HG02610 (cell line): ENCODE measurements at regions not wholly inside any gene's neighbourhood (a gene's known extent, or its start where the extent isn't known, plus 50 kb on each side); places are given as distances from the start of the nearest gene placed in this dataset.

ENCODE experiments used
- ATAC-seq: cut with Tn5 transposase; IDR thresholded peaks from one replicate; pipeline ENCODE4 v1.9.1; 2021; ENCODE audit warnings: mild to moderate bottlenecking, moderate library complexity; ENCODE audit not compliant: unreplicated experiment

DNA sequence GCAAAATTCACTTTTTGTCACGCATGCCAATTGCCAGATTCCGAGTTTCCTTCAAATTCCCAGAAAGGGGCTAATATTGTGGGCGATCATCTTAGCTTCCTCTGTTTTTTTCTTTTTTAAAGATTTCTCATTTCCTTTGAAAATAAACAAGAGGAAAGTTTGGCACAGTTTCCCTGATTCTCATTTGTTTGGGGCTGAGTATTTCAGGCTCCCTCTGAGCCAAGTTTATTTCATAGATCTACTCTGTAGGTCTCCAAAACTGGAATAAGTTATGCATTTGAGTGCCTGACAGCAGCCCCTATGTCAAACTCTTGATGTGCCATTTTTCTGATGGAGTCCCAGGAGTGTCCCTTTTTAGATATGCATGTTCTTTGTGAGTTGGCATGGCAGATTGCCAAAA is 1297.2 kb upstream of the WWC1 start:
- no peak for ATAC-seq

GRCh38 chr5:167001246-167001645 is 1290.2 kb upstream of the WWC1 start:
- ATAC-seq = no peak

- no peak for ATAC-seq
These were observed 1282.7 kb upstream of the WWC1 start for GRCh38 chr5:167008705-167009104.

DNA sequence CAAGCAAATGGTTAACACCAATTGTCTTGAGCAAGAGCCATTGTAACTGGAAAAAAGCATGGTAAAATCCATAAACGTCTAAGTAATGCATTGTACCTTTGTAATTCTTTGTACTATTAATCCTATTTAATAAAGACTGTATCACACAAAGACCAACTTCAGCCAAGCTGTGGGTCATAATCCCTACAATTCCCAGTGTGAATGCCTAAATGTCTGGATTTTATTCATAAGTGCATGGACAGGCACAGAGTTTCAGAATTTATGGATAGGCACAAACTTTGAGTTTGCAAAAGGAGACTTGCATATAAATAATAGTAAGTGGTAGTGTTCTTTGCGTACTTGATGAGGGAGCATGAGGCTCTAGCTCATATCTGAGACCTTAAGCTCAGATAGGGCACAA is 1280.2 kb upstream of the WWC1 start:
- ATAC-seq = no peak

DNA sequence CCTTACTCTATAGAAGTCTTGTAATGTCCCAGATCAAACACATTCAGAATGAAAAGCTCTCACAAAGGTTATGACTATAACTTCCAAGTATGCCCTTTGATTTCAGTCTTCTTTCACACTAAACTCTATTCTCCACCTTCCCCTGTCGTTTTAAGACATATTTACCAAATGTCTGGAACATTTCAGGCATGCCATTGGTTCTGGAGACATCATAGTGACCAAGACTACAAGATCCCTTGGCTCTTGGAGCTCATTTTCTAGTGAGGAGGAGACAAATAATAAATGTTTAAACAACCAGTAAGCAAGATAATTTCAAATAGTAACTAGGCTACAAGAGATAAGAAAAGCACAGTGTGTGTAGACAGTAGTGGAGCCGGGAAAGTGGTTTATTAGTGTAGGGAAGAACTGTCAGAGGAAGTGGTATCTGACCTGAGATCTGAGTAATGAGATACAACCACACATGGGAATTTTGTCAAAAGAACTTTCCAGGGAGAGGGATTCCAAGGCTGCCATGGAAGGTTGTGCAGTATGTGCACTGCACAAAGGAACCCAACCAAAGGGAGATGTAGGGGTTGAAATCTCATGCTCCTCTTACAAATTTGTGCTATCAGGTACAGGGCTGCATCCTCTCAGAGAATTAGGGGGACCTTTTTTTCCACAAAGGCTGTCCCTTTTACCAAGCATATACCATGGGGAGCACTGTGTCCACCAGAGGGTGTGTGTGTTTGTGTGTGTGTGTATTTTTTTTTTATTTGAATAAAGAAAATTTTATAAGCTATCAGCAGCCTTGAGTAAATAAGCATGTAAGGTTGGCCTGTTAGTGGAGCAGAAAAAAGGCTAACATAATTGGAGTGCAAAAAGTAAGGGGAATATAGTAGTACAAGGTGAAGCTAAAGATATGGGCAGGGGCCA is 1279.1 kb upstream of the WWC1 start:
- ATAC-seq = no peak

GRCh38 chr5:167014401-167015056 is 1276.9 kb upstream of the WWC1 start:
- no peak for ATAC-seq

DNA sequence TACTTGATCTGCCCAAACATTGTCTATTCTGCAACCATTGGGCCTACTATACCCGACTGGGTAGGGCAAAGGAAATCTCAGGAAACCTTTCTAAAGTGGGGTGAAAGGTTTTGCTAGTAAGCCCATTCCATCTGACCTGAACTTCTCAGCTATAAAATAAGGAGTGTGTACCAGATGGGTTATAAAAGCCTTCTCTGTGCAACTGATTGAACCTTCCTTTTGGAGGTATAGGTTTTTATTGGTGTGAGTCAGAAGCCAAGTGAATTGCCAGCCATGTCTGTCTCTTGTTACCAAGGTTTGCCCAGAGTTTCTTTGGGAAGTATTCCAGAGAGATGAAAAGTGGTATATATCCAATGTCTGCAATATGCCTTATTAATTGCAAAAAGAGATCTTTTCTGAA is 1271.0 kb upstream of the WWC1 start:
- no peak for ATAC-seq

GRCh38 chr5:167029488-167029887 is 1262.0 kb upstream of the WWC1 start:
- ATAC-seq = no peak

GRCh38 chr5:167030500-167031120 is 1260.8 kb upstream of the WWC1 start:
- no peak for ATAC-seq

GRCh38 chr5:167036585-167036984 is 1254.9 kb upstream of the WWC1 start:
- ATAC-seq = no peak

DNA sequence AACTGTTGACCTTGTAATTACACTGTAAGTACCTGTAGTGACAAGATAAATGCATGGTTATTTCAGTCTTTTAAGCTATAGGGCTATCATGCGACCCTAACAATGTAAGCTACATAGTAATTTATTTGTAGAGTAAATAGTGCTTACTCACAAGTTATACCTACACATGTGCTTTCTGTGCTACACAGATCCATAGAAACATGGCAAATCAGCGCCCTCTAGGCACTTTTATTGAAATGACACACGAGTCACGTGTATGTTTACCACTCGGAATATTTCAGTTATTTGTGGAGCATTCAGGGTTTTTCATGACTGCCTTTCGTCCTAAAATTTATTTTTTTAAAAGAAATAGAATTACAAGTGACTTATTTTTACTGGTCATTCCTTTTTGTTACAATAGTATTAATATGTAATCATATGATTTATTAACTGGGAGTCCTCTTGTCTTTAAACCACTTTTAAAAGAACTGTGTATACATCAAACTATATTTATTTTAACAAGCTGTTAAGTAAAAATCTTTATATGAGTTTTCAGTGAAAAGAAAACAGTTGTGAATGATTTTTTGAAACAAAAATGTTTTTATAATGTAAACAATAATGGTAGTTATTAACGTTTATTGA is 1242.3 kb upstream of the WWC1 start:
- peak; percentile 84 for ATAC-seq

DNA sequence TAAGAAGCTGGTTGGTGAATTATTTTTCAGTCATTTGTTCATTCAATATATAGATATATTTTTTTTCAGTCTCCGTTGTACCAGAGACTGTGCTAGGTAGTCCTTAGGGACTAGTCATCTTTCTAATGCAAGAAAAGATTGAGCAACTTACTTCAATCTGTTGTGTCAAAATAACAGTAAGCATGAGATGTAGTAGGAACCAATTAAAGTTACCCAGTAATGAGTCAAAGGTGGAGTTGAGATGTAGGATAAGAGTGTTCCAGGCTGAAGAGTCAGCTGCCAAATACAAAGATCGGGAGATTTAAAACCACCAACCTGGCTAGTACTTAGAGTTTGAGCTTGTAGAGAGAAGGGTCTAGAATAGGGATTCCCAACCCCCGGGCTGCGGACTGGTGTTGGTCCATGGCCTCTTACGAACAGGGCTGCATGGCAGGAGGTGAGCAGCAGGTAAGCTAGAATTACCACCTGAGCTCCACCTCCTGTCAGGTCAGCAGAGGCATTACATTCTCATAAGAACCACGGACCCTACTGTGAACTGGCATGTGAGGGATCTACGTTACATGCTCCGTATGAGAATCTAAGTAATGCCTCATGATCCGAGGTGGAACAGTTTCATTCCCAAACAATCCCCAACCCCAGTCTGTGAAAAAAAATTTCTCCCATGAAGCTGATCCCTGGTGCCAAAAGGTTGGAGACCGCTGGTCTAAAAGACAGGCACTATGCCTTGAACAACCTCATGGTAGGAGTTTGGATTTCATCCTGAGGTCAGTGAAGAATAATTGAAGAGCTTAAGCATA is 1241.5 kb upstream of the WWC1 start:
- no peak for ATAC-seq

DNA sequence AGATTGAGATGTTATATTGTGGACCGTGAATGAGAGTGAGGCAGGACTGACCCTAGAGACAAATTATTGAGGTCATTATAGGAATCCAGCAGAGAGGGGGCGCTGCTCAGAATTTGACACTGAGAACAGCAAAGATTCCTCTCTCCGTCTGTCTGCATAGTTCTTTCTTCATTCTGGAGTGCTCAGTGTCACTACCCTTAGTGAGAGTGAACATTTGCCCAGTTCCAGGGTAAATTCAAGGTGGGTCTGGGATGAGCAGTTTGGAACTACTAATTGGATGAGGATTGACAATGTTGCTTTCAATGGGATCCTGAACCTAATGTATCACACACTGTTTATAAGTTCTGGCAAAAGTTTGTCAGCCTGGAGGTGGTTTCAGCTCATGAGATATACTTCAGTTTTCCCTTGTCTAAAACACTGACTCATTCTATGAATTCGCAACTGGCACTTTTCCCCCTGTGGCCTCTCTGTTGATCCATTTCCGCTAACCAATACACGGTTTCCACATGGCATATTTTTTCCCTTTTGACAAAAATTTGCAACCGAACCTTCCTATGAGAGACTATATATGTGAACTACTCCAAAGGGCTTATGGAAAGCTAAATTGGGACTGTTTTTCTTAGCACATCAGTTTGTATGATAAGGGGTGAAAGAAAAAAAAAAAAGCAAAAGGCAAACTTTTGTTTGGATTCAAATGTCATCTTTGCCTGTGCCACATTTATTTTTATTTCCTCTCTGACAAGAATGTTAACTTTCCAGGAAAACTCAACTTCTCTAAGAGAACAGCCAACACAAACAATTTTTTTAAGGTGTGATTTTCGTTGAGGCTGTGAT is 1240.7 kb upstream of the WWC1 start:
- ATAC-seq = no peak

GRCh38 chr5:167051402-167051768 is 1240.1 kb upstream of the WWC1 start:
- no peak for ATAC-seq

DNA sequence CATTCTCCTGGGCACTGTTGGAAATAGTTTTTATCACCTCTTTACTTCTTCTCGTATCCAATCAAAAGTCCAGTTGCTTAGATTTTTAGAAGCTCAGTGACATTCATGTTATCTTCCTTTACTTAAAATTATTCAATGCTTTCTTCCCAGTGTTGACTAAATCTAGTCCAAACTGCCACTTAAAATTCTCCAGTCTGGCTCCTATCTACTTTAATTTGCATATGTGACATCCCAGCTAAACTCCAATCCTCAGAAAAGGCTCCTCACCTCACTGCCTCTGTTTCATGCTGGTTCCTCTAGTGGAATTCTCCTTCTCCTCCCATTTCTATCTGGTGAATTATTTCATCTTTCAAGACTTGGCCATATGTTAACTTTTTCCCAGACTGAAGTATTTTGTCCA is 1238.7 kb upstream of the WWC1 start:
- ATAC-seq = no peak

GRCh38 chr5:167057665-167058064 is 1233.8 kb upstream of the WWC1 start:
- ATAC-seq = no peak

GRCh38 chr5:167061695-167062094 is 1229.8 kb upstream of the WWC1 start:
- ATAC-seq = no peak

DNA sequence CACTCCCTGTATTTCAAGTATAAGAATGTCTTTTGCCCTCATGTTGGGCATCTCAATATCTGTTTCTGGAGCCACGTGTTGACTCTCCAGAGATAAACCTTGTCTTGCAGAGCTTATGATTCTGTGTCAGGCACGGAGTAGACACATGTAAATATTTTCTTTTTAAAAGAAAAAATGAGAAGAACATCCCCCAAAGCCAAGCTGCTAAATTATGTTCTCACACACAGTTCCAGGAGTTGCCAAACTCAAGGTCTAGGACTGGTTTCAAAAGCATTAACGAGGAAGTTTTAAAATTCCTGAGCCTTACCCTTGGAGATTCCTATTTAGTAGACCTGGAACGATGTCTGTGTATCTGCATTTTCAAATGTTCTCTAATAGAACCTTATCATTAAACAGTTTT is 1228.3 kb upstream of the WWC1 start:
- ATAC-seq = no peak

- no peak for ATAC-seq
These were observed 1227.7 kb upstream of the WWC1 start for GRCh38 chr5:167063788-167064187.
